GM21367 (cell line): ENCODE measurements at regions not wholly inside any gene's neighbourhood (a gene's known extent, or its start where the extent isn't known, plus 50 kb on each side); places are given as distances from the start of the nearest gene placed in this dataset.

ENCODE experiments used
- ATAC-seq: cut with Tn5 transposase; IDR thresholded peaks from one replicate; pipeline ENCODE4 v1.9.1; 2021; ENCODE audit not compliant: unreplicated experiment

GRCh38 chr1:175865041-175865766 lies 121.8 kb upstream of the TNR start:
- ATAC-seq, result no peak

- ATAC-seq, result no peak
Measured at GRCh38 chr1:175864625-175865024, 121.2 kb upstream of the TNR start.

GRCh38 chr1:175864183-175864582 lies 120.8 kb upstream of the TNR start:
- no peak for ATAC-seq

GRCh38 chr1:175863299-175864050 lies 120.1 kb upstream of the TNR start:
- ATAC-seq, result no peak

- ATAC-seq, result no peak
Measured at GRCh38 chr1:175862408-175862807, 119.0 kb upstream of the TNR start.

GRCh38 chr1:175861626-175862367 lies 118.4 kb upstream of the TNR start:
- no peak for ATAC-seq

- ATAC-seq, result no peak
Measured at GRCh38 chr1:175857756-175858155, 114.4 kb upstream of the TNR start.

GRCh38 chr1:175853681-175854080 lies 110.3 kb upstream of the TNR start:
- ATAC-seq, result no peak

- ATAC-seq, result no peak
Measured at GRCh38 chr1:175851749-175852148, 108.4 kb upstream of the TNR start.

- ATAC-seq, result no peak
Measured at GRCh38 chr1:175848329-175848728, 104.9 kb upstream of the TNR start.

GRCh38 chr1:175845985-175846384 lies 102.6 kb upstream of the TNR start:
- no peak for ATAC-seq

- ATAC-seq, result no peak
Measured at GRCh38 chr1:175845338-175845737, 101.9 kb upstream of the TNR start.

- ATAC-seq, result no peak
Measured at GRCh38 chr1:175844877-175845276, 101.5 kb upstream of the TNR start.

- ATAC-seq, result no peak
Measured at GRCh38 chr1:175842550-175842949, 99.2 kb upstream of the TNR start.

GRCh38 chr1:175841738-175842187 lies 98.4 kb upstream of the TNR start:
- no peak for ATAC-seq

GRCh38 chr1:175840787-175841186 lies 97.4 kb upstream of the TNR start:
- no peak for ATAC-seq

GRCh38 chr1:175839779-175840669 lies 96.6 kb upstream of the TNR start:
- ATAC-seq, result no peak

- no peak for ATAC-seq
Measured at GRCh38 chr1:175834597-175834996, 91.2 kb upstream of the TNR start.

GRCh38 chr1:175833951-175834350 lies 90.6 kb upstream of the TNR start:
- no peak for ATAC-seq

- no peak for ATAC-seq
Measured at GRCh38 chr1:175833502-175833901, 90.1 kb upstream of the TNR start.

- no peak for ATAC-seq
Measured at GRCh38 chr1:175830500-175830899, 87.1 kb upstream of the TNR start.
